A549 (cell line): ENCODE measurements at regions not wholly inside any gene's neighbourhood (a gene's known extent, or its start where the extent isn't known, plus 50 kb on each side); places are given as distances from the start of the nearest gene placed in this dataset.

Experiments
- CEBPB ChIP-seq, 2 experiments: fragments of >200 bp in 1 of 2; sonication (Bioruptor Twin) in 1 of 2; formaldehyde crosslinking in 1 of 2; IDR thresholded peaks; 2 replicates each; pipeline ENCODE4 v1.6.1; 2012 to 2016
- CTCF ChIP-seq: fragments of >200 bp; sonication (Bioruptor Twin); formaldehyde crosslinking; IDR thresholded peaks from 3 replicates; pipeline ENCODE4 v1.5.1; 2016
- EHMT2 ChIP-seq: fragments of 200-600 bp; sonication (generic); IDR thresholded peaks from 2 replicates; pipeline ENCODE4 v1.6.1; 2016; ENCODE audit warnings: antibody characterized with exemption, low read depth, mild to moderate bottlenecking, moderate library complexity
- EP300 ChIP-seq, 2 experiments: fragments of >200 bp; sonication (Bioruptor Twin); formaldehyde crosslinking; IDR thresholded peaks; 2 replicates in 1 of 2; 3 replicates in 1 of 2; pipeline ENCODE4 v1.6.1; 2016 to 2017
- ESRRA ChIP-seq: fragments of 150-350 bp; IDR thresholded peaks from 2 replicates; pipeline ENCODE4 v1.6.1; 2014; ENCODE audit warnings: mild to moderate bottlenecking, low read length, borderline replicate concordance
- FOSB ChIP-seq: fragments of 250-450 bp; sonication (Bioruptor Pico); IDR thresholded peaks from 2 replicates; pipeline ENCODE4 v1.5.0; 2020; ENCODE audit warnings: mild to moderate bottlenecking, moderate library complexity
- FOSL2 ChIP-seq, 2 experiments: fragments of 450-650 bp in 1 of 2; fragments of >200 bp in 1 of 2; sonication (Bioruptor Twin) in 1 of 2; formaldehyde crosslinking; IDR thresholded peaks; 2 replicates each; pipeline versions ENCODE4 v1.5.0 to v1.6.1; 2016 to 2020; ENCODE audit warnings: mild to moderate bottlenecking in 1 of 2, moderate library complexity in 1 of 2
- MAFK ChIP-seq: fragments of 450-650 bp; IDR thresholded peaks from 2 replicates; pipeline ENCODE4 v1.6.1; 2014; ENCODE audit not compliant: partially characterized antibody
- POLR2AphosphoS2 ChIP-seq: conservative IDR thresholded peaks from 2 replicates; pipeline ENCODE4 v1.6.1; 2012; ENCODE audit warnings: low read length, improper control_type of control experiment, inconsistent platforms
- RAD21 ChIP-seq, 2 experiments: fragments of >200 bp in 1 of 2; sonication (Bioruptor Twin) in 1 of 2; formaldehyde crosslinking in 1 of 2; IDR thresholded peaks in 1 of 2; conservative IDR thresholded peaks in 1 of 2; 2 replicates in 1 of 2; 3 replicates in 1 of 2; pipeline ENCODE4 v1.6.1; 2012 to 2018; ENCODE audit warnings: inconsistent platforms in 1 of 2
- ZC3H11A ChIP-seq: fragments of 450-650 bp; IDR thresholded peaks from 2 replicates; pipeline ENCODE4 v1.6.1; 2014; ENCODE audit warnings: antibody characterized with exemption, mild to moderate bottlenecking

- TF ChIP-seq ZC3H11A (no peak), CTCF (no peak), CEBPB (IDR thresholded peaks at IDR 0.05) (no peak), EP300 (IDR thresholded peaks at IDR 0.05) (no peak), ESRRA (no peak), FOSB (CRISPR knock-in tag) (no peak), RAD21 (conservative IDR thresholded peaks at IDR 0.05 in 1 of 2, IDR thresholded peaks at IDR 0.05 in 1 of 2) (no peak), POLR2AphosphoS2 (no peak), MAFK (no peak), EHMT2 (no peak), FOSL2 (IDR thresholded peaks at IDR 0.05) (no peak), FOSL2 (CRISPR knock-in tag; IDR thresholded peaks at IDR 0.05) (no peak)
Measured at GRCh38 chr9:105143136-105143430, 101.4 kb upstream of the SLC44A1 start.
